ENCODE measurements at regions not wholly inside any gene's neighbourhood (a gene's known extent, or its start where the extent isn't known, plus 50 kb on each side); places are given as distances from the start of the nearest gene placed in this dataset.
"Not testable (repeated sequence)": the region's sequence is repeated elsewhere in the genome, so short reads cannot be mapped to it uniquely, and the experiment has no call there.

DNA sequence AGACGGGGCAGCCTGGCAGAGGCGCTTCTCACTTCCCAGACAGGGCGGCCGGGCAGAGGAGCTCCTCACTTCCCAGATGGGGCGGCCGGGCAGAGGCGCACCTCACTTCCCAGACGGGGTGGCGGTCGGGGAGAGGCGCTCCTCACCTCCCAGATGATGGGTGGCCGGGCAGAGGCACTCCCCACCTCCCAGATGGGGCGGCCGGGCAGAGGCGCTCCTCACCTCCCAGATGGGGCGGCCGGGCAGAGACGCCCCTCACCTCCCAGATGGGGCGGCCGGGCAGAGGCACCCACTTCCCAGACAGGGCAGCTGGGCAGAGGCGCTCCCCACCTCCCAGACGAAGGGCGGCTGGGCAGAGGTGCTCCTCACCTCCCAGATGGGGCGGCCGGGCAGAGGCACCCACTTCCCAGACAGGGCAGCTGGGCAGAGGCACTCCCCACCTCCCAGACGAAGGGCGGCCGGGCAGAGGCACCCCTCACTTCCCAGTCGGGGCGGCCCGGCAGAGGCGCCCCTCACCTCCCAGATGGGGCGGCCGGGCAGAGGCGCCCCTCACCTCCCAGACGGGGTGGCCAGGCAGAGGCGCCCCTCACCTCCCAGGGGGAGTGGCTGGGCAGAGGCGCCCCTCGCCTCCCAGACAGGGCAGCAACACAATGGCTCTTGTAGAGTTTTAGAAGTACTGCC lies 258.8 kb downstream of the HAPSTR1 start:
- TF ChIP-seq, protein P1, sequence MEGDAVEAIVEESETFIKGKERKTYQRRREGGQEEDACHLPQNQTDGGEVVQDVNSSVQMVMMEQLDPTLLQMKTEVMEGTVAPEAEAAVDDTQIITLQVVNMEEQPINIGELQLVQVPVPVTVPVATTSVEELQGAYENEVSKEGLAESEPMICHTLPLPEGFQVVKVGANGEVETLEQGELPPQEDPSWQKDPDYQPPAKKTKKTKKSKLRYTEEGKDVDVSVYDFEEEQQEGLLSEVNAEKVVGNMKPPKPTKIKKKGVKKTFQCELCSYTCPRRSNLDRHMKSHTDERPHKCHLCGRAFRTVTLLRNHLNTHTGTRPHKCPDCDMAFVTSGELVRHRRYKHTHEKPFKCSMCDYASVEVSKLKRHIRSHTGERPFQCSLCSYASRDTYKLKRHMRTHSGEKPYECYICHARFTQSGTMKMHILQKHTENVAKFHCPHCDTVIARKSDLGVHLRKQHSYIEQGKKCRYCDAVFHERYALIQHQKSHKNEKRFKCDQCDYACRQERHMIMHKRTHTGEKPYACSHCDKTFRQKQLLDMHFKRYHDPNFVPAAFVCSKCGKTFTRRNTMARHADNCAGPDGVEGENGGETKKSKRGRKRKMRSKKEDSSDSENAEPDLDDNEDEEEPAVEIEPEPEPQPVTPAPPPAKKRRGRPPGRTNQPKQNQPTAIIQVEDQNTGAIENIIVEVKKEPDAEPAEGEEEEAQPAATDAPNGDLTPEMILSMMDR (IDR thresholded peaks at IDR 0.05), result not testable (repeated sequence)
- TF ChIP-seq POLR2A (IDR thresholded peaks at IDR 0.05), result not testable (repeated sequence)
